Neural cell (in vitro differentiated cells): ENCODE measurements at regions not wholly inside any gene's neighbourhood (a gene's known extent, or its start where the extent isn't known, plus 50 kb on each side); places are given as distances from the start of the nearest gene placed in this dataset.

Source experiments
- CTCF ChIP-seq: fragments of 450-650 bp; IDR thresholded peaks from 2 replicates; pipeline ENCODE4 v1.5.1; 2014; ENCODE audit warnings: antibody characterized with exemption, mild to moderate bottlenecking, moderate library complexity; ENCODE audit not compliant: poor library complexity, severe bottlenecking
- EP300 ChIP-seq: fragments of 450-650 bp; conservative IDR thresholded peaks from 2 replicates; pipeline ENCODE4 v1.6.1; 2014; ENCODE audit warnings: antibody characterized with exemption, mild to moderate bottlenecking, moderate library complexity; ENCODE audit not compliant: poor library complexity, severe bottlenecking
- EZH2 ChIP-seq: fragments of 200-600, 300-800 bp; shearing (Covaris generic), sonication (generic); IDR thresholded peaks from 2 replicates; pipeline ENCODE4 v1.6.1; 2014; ENCODE audit warnings: antibody characterized with exemption, low read length, borderline replicate concordance, mild to moderate bottlenecking; ENCODE audit not compliant: insufficient read depth, poor library complexity, severe bottlenecking
- MXI1 ChIP-seq: fragments of 450-650 bp; conservative IDR thresholded peaks from 2 replicates; pipeline ENCODE4 v1.6.1; 2014; ENCODE audit warnings: antibody characterized with exemption, mild to moderate bottlenecking; ENCODE audit not compliant: poor library complexity, severe bottlenecking
- POLR2AphosphoS5 ChIP-seq: IDR thresholded peaks from 2 replicates; pipeline ENCODE4 v1.6.1; 2012
- REST ChIP-seq: IDR thresholded peaks from 2 replicates; pipeline ENCODE4 v1.6.1; 2012; ENCODE audit warnings: borderline replicate concordance
- SMC3 ChIP-seq: fragments of 450-650 bp; conservative IDR thresholded peaks from 2 replicates; pipeline ENCODE4 v1.6.1; 2014; ENCODE audit warnings: antibody characterized with exemption, mild to moderate bottlenecking, moderate library complexity; ENCODE audit not compliant: poor library complexity
- TAF1 ChIP-seq: IDR thresholded peaks from 2 replicates; pipeline ENCODE4 v1.6.1; 2012; ENCODE audit warnings: low read depth

GRCh38 chr16:87213536-87213935 is 103.7 kb downstream of the C16orf95 start:
- no peak for TF ChIP-seq CTCF
- TF ChIP-seq SMC3: no peak
- TF ChIP-seq POLR2AphosphoS5: no peak
- no peak for TF ChIP-seq TAF1
- TF ChIP-seq EZH2: no peak
- TF ChIP-seq MXI1: no peak
- TF ChIP-seq EP300: no peak
- no peak for TF ChIP-seq REST
